Lung (tissue), 11 donors: ENCODE measurements at regions not wholly inside any gene's neighbourhood (a gene's known extent, or its start where the extent isn't known, plus 50 kb on each side); places are given as distances from the start of the nearest gene placed in this dataset.

Experiments used
- ATAC-seq: fragments of 200-7000 bp; cut with Tn5 transposase; one replicate; pipeline ENCODE4 v1.9.1; 2020; ENCODE audit warnings: moderate number of reproducible peaks; ENCODE audit not compliant: insufficient read depth, low FRiP score
- DNase-seq, 3 donors: peaks; one replicate each; pipeline ENCODE4 v3.0.0-alpha.2; 2013 to 2017
- H3K27ac ChIP-seq, 2 donors: one replicate each; pipeline ENCODE4 v1.5.1; 2013; ENCODE audit warnings: mild to moderate bottlenecking in 2 of 2, moderate library complexity in 2 of 2, control low read depth in 1 of 2, inconsistent platforms in 1 of 2, low read depth in 1 of 2, low read length in 1 of 2
- H3K27me3 ChIP-seq, 3 donors: one replicate each; pipeline ENCODE4 v1.5.1; 2013; ENCODE audit warnings: low read length in 2 of 3; ENCODE audit not compliant: control insufficient read depth in 3 of 3, insufficient read depth in 3 of 3
- H3K36me3 ChIP-seq, 4 donors: one replicate each; pipeline ENCODE4 v1.5.1; 2013; ENCODE audit warnings: low read length in 4 of 4, mild to moderate bottlenecking in 1 of 4, moderate library complexity in 1 of 4; ENCODE audit not compliant: control insufficient read depth in 4 of 4, insufficient read depth in 4 of 4
- H3K4me1 ChIP-seq, 5 donors: one replicate each; pipeline ENCODE4 v1.5.1; 2013; ENCODE audit warnings: low read length in 5 of 5, mild to moderate bottlenecking in 2 of 5, moderate library complexity in 1 of 5; ENCODE audit not compliant: control insufficient read depth in 5 of 5, insufficient read depth in 5 of 5
- H3K4me3 ChIP-seq: one replicate; pipeline ENCODE4 v1.5.1; 2013; ENCODE audit warnings: mild to moderate bottlenecking, control low read depth, moderate library complexity
- H3K9ac ChIP-seq, 2 donors: one replicate each; pipeline ENCODE4 v1.5.1; 2013; ENCODE audit warnings: low read length in 2 of 2, control low read depth in 1 of 2; ENCODE audit not compliant: insufficient read depth in 1 of 2
- H3K9me3 ChIP-seq, 4 donors: one replicate each; pipeline ENCODE4 v1.5.1; 2013; ENCODE audit warnings: low read length in 3 of 4, mild to moderate bottlenecking in 1 of 4, moderate library complexity in 1 of 4; ENCODE audit not compliant: control insufficient read depth in 4 of 4, insufficient read depth in 3 of 4
- CTCF ChIP-seq: IDR thresholded peaks from 2 replicates; pipeline ENCODE4 v1.5.1; 2012; ENCODE audit warnings: mild to moderate bottlenecking; ENCODE audit errors: control extremely low read depth, extremely low read depth
- WGBS, 2 donors: extraction: QIAGEN DNeasy Blood & Tissue Kit; methylation state at CpG; one replicate each; pipeline ENCODE4 v1.1.7; 2013; 5-methylcytosine and 5-hydroxymethylcytosine counted together
- donor health status: control.
- donor health status: control.
- donor health status: Bipolar disorder and iron deficiency.
- donor health status: healthy.
- donor health status: DM: yes; HTN: yes; CAD: no.

- ATAC-seq, result no peak
- Histone ChIP-seq H3K9me3 (no peaks in the 10 kb centered on the region), H3K4me1 (peaks cover 0 to 28% (median 3%) of the 10 kb centered on the region in 5 donors), H3K9ac (no peak overlapping the region), H3K36me3 (no peaks in the 10 kb centered on the region), H3K27me3 (no peaks in the 10 kb centered on the region), H3K27ac (no peak overlapping the region), H3K4me3 (no peak overlapping the region)
- WGBS, 2 donors, result 65 to 76% methylated on average over 2 of the region's 2 CpGs
- no peak for TF ChIP-seq CTCF
- DNase-seq, result no peak
Measured at GRCh38 chr9:115209601-115210306, 91.8 kb upstream of the TNC start.

GRCh38 chr9:115210699-115211098 lies 92.7 kb upstream of the TNC start:
- Histone ChIP-seq H3K4me1 (peaks cover 0 to 28% (median 3%) of the 10 kb centered on the region in 5 donors), H3K27me3 (no peaks in the 10 kb centered on the region), H3K36me3 (no peaks in the 10 kb centered on the region), H3K9me3 (no peaks in the 10 kb centered on the region), H3K4me3 (no peak overlapping the region), H3K9ac (no peak overlapping the region), H3K27ac (no peak overlapping the region)
- DNase-seq (no peak), ATAC-seq (no peak)
- 95 to 96% methylated on average over 2 of the region's 2 CpGs for WGBS, 2 donors
- TF ChIP-seq CTCF, result no peak

GRCh38 chr9:115211413-115212124 lies 93.6 kb upstream of the TNC start:
- no peak overlapping the region for H3K9ac ChIP-seq
- 51 to 58% methylated on average over 3 of the region's 3 CpGs for WGBS, 2 donors
- no peak overlapping the region for H3K4me3 ChIP-seq
- H3K27me3 ChIP-seq, result no peaks in the 10 kb centered on the region
- H3K4me1 ChIP-seq, result peaks cover 0 to 28% (median 3%) of the 10 kb centered on the region in 5 donors
- ATAC-seq (no peak), DNase-seq (peak; percentile 55 to 82 (median 78))
- H3K27ac ChIP-seq, result peak overlapping the region in 1 of 2 donors; percentile 33
- no peaks in the 10 kb centered on the region for H3K36me3 ChIP-seq
- H3K9me3 ChIP-seq, result no peaks in the 10 kb centered on the region
- TF ChIP-seq CTCF, result no peak
